ENCODE measurements at regions not wholly inside any gene's neighbourhood (a gene's known extent, or its start where the extent isn't known, plus 50 kb on each side); places are given as distances from the start of the nearest gene placed in this dataset.

- H3K4me3 ChIP-seq (ENCODE audit: low read depth, low read length) = no peak overlapping the region
- no peak overlapping the region for H3K4me2 ChIP-seq (ENCODE audit: low read length)
- no peak overlapping the region for H3K27ac ChIP-seq
- H3K36me3 ChIP-seq (ENCODE audit: control insufficient read depth, insufficient read depth, low read length) = no peaks in the 10 kb centered on the region
- no peaks in the 10 kb centered on the region for H3K27me3 ChIP-seq (ENCODE audit: control insufficient read depth, insufficient read depth, low read length)
- H3K9ac ChIP-seq = no peak overlapping the region
- H3K9me3 ChIP-seq (ENCODE audit: control insufficient read depth, low read length) = no peaks in the 10 kb centered on the region
- peaks cover 9% of the 10 kb centered on the region for H3K4me1 ChIP-seq
- no peaks in the 10 kb centered on the region for H3K79me2 ChIP-seq
- H2AFZ ChIP-seq = no peak overlapping the region
- TF ChIP-seq CTCF (IDR thresholded peaks at IDR 0.05) = no peak
These were observed 109.5 kb upstream of the SLC1A4 start for GRCh38 chr2:64879745-64880144.

- no peaks in the 10 kb centered on the region for H3K79me2 ChIP-seq
- H3K36me3 ChIP-seq (ENCODE audit: control insufficient read depth, insufficient read depth, low read length) = no peaks in the 10 kb centered on the region
- no peak overlapping the region for H3K4me2 ChIP-seq (ENCODE audit: low read length)
- H3K4me1 ChIP-seq = peaks cover 9% of the 10 kb centered on the region
- H3K27me3 ChIP-seq (ENCODE audit: control insufficient read depth, insufficient read depth, low read length) = no peaks in the 10 kb centered on the region
- H3K4me3 ChIP-seq (ENCODE audit: low read depth, low read length) = no peak overlapping the region
- no peak overlapping the region for H3K9ac ChIP-seq
- no peaks in the 10 kb centered on the region for H3K9me3 ChIP-seq (ENCODE audit: control insufficient read depth, low read length)
- H3K27ac ChIP-seq = no peak overlapping the region
- no peak overlapping the region for H2AFZ ChIP-seq
- TF ChIP-seq CTCF (IDR thresholded peaks at IDR 0.05) = no peak
These were observed 108.8 kb upstream of the SLC1A4 start for GRCh38 chr2:64880193-64880951.

GRCh38 chr2:64881037-64881492 is 108.1 kb upstream of the SLC1A4 start:
- no peak for TF ChIP-seq CTCF (IDR thresholded peaks at IDR 0.05)
- Histone ChIP-seq H3K4me1 (peaks cover 9% of the 10 kb centered on the region), H3K27me3 (ENCODE audit: control insufficient read depth, insufficient read depth, low read length) (no peaks in the 10 kb centered on the region), H3K9ac (no peak overlapping the region), H3K4me2 (ENCODE audit: low read length) (no peak overlapping the region), H3K9me3 (ENCODE audit: control insufficient read depth, low read length) (no peaks in the 10 kb centered on the region), H3K4me3 (ENCODE audit: low read depth, low read length) (no peak overlapping the region), H3K79me2 (no peaks in the 10 kb centered on the region), H2AFZ (no peak overlapping the region), H3K27ac (no peak overlapping the region), H3K36me3 (ENCODE audit: control insufficient read depth, insufficient read depth, low read length) (no peaks in the 10 kb centered on the region)

GRCh38 chr2:64887565-64887964 is 101.6 kb upstream of the SLC1A4 start:
- Histone ChIP-seq H3K27me3 (ENCODE audit: control insufficient read depth, insufficient read depth, low read length) (no peaks in the 10 kb centered on the region), H3K79me2 (no peaks in the 10 kb centered on the region), H3K27ac (no peak overlapping the region), H3K9me3 (ENCODE audit: control insufficient read depth, low read length) (no peaks in the 10 kb centered on the region), H3K4me1 (no peaks in the 10 kb centered on the region), H3K9ac (no peak overlapping the region), H3K36me3 (ENCODE audit: control insufficient read depth, insufficient read depth, low read length) (no peaks in the 10 kb centered on the region), H2AFZ (no peak overlapping the region), H3K4me3 (ENCODE audit: low read depth, low read length) (no peak overlapping the region), H3K4me2 (ENCODE audit: low read length) (no peak overlapping the region)
- TF ChIP-seq CTCF (IDR thresholded peaks at IDR 0.05) = no peak
